Adrenal gland (tissue), 5 donors: ENCODE measurements at regions not wholly inside any gene's neighbourhood (a gene's known extent, or its start where the extent isn't known, plus 50 kb on each side); places are given as distances from the start of the nearest gene placed in this dataset.

Source experiments
- CTCF ChIP-seq, 6 experiments: fragments of 450-650 bp in 4 of 6; fragments of 200-600 bp in 2 of 6; sonication (generic) in 1 of 6; IDR thresholded peaks; 1 replicate in 5 of 6; 2 replicates in 1 of 6; pipeline versions ENCODE4 v1.5.1 to v1.8.0; 2016 to 2021; ENCODE audit warnings: antibody characterized with exemption in 6 of 6, mild to moderate bottlenecking in 2 of 6, moderate library complexity in 1 of 6
- POLR2A ChIP-seq, 2 donors: fragments of 450-650 bp; IDR thresholded peaks; one replicate each; pipeline ENCODE4 v1.6.1; 2017; ENCODE audit warnings: antibody characterized with exemption in 2 of 2, mild to moderate bottlenecking in 2 of 2, moderate library complexity in 1 of 2
- donor health status: DM: no; HTN: no; CAD: no.

- TF ChIP-seq CTCF (IDR thresholded peaks at IDR 0.05) (peak in 2 of 6 experiments; percentile 11 to 16), POLR2A (IDR thresholded peaks at IDR 0.05) (no peak)
Measured at GRCh38 chr21:23578027-23578426, 2029.3 kb downstream of the MRPL39 start.
